Activated naive CD4-positive, alpha-beta T cell treated with anti-CD3 and anti-CD28 coated beads, Interleukin-2, amount 10 ng/mL, durations not matched to agents 7 days and 5 days (primary cell): ENCODE measurements at regions not wholly inside any gene's neighbourhood (a gene's known extent, or its start where the extent isn't known, plus 50 kb on each side); places are given as distances from the start of the nearest gene placed in this dataset.
"Not testable (repeated sequence)": the region's sequence is repeated elsewhere in the genome, so short reads cannot be mapped to it uniquely, and the experiment has no call there.

ENCODE experiments used
- CTCF ChIA-PET: fragments of 350-600 bp; sonication (Branson Sonifier 250); formaldehyde crosslinking; loops from one replicate; lab custom pipeline; 2021; ENCODE audit warnings: antibody characterized with exemption; lab: Charles Lee
- DNase-seq: peaks from one replicate; pipeline ENCODE4 v3.0.0-alpha.2; 2020
- H3K27ac Mint-ChIP-seq: one replicate; pipeline ENCODE4 v1.8.0; 2021; ENCODE audit warnings: mild to moderate bottlenecking, moderate library complexity, mixed read lengths
- H3K27me3 Mint-ChIP-seq: one replicate; pipeline ENCODE4 v1.8.0; 2021; ENCODE audit warnings: mild to moderate bottlenecking, mixed read lengths
- H3K36me3 Mint-ChIP-seq: one replicate; pipeline ENCODE4 v1.8.0; 2021; ENCODE audit warnings: mixed read lengths
- H3K4me1 Mint-ChIP-seq: one replicate; pipeline ENCODE4 v1.8.0; 2021; ENCODE audit warnings: mixed read lengths
- H3K4me3 Mint-ChIP-seq: one replicate; pipeline ENCODE4 v1.8.0; 2021; ENCODE audit warnings: mild to moderate bottlenecking, moderate library complexity, mixed read lengths
- H3K9me3 Mint-ChIP-seq: one replicate; pipeline ENCODE4 v1.8.0; 2021; ENCODE audit warnings: mixed read lengths

- CTCF ChIA-PET, result no interaction called here
- Mint-ChIP-seq H3K4me1 (no peaks in the 10 kb centered on the region), H3K4me3 (no peak overlapping the region), H3K9me3 (peaks cover 17% of the 10 kb centered on the region), H3K27me3 (no peaks in the 10 kb centered on the region), H3K36me3 (peaks cover 2% of the 10 kb centered on the region), H3K27ac (no peak overlapping the region)
- no peak for DNase-seq
Measured at GRCh38 chr14:43260056-43260455, 1247.0 kb downstream of the FSCB start.

DNA sequence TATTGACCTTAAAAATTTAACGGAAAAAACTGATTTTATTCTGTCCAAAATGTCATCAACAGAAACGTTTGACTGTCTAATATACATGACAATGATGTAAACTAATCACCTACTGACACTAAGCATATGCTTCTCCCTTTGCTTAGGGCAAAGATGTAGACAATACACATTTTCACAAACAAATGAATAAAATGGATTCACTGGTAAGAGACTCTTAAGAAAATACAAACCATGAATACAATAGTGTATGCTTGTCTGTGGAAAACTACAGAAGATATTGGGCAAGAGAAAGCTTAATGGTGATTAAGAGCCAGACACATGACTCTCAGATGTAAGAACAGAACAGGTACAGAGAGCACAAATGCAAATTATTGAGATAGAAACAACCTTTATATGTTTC is 1248.7 kb downstream of the FSCB start:
- Mint-ChIP-seq H3K4me3 (no peak overlapping the region), H3K27ac (no peak overlapping the region), H3K4me1 (no peaks in the 10 kb centered on the region), H3K9me3 (peaks cover 13% of the 10 kb centered on the region), H3K27me3 (no peaks in the 10 kb centered on the region), H3K36me3 (peaks cover 2% of the 10 kb centered on the region)
- CTCF ChIA-PET, result no interaction called here
- DNase-seq, result no peak

GRCh38 chr14:43256996-43257395 is 1250.1 kb downstream of the FSCB start:
- DNase-seq, H3K27ac Mint-ChIP-seq, H3K27me3 Mint-ChIP-seq, H3K36me3 Mint-ChIP-seq, H3K4me1 Mint-ChIP-seq, H3K4me3 Mint-ChIP-seq, CTCF ChIA-PET: not testable (repeated sequence)
- H3K9me3 Mint-ChIP-seq, result peaks cover 10% of the 10 kb centered on the region

DNA sequence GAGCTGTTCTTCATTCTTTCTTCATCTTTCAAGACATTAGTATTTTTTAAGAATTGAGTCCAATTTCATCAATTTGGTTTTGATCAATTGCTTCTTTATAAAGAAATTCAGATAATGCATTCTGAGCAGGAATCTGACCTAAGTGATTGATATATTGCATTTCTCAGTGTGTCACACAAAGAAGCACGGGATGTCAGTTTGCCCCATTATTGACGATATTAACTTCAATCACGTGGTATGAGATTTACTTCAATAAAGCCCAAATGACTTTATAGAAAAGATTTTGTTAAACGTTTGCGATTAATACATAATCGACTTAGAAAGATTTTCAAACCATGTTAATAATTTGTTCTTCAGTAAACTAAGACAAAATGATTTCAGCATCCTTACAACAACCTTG is 1254.2 kb downstream of the FSCB start:
- H3K27me3 Mint-ChIP-seq, result no peaks in the 10 kb centered on the region
- CTCF ChIA-PET, result no interaction called here
- H3K36me3 Mint-ChIP-seq, result no peaks in the 10 kb centered on the region
- DNase-seq, result no peak
- no peak overlapping the region for H3K27ac Mint-ChIP-seq
- no peaks in the 10 kb centered on the region for H3K4me1 Mint-ChIP-seq
- no peak overlapping the region for H3K4me3 Mint-ChIP-seq
- peaks cover 1% of the 10 kb centered on the region for H3K9me3 Mint-ChIP-seq

DNA sequence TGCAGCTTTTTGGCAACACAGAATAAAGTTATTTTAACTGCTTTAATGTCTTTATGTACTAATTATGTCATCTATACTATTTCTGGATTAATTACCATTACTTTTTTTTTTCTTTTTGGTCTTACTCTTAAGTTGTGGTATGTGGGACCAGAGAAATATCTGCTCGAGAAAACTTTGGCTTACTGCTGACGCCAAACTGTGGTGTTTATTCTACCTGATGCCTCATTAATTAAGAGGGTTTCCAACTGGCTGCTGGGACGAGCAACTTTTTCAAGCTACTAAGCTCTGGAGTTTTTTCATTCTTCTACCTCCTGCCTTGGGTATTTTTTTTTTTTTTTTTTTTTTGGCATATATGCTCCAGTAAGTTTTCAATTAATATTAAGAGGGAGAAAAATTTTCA is 1257.5 kb downstream of the FSCB start:
- no peak overlapping the region for H3K27ac Mint-ChIP-seq
- no peaks in the 10 kb centered on the region for H3K4me1 Mint-ChIP-seq
- H3K36me3 Mint-ChIP-seq, result no peaks in the 10 kb centered on the region
- no peak for DNase-seq
- H3K27me3 Mint-ChIP-seq, result no peaks in the 10 kb centered on the region
- CTCF ChIA-PET, result no interaction called here
- no peak overlapping the region for H3K4me3 Mint-ChIP-seq
- peaks cover 10% of the 10 kb centered on the region for H3K9me3 Mint-ChIP-seq

DNA sequence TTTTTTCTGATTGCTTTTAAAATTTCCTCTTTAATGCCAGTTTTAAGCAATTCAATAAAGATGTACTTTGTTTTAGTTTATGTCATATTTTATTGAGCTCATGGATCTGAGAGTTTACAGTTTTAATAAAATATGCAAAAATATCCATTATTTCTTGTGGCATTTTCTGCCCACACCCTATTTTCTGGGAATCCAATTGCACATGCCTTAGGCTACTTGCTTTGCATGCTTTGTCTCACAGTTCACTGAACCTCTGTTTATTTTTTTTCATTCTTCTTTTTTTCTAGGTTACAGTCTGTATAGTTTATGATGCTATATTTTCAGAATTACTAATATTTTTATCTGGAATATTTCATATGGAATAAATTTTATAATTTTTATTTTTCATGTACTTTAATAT is 1258.0 kb downstream of the FSCB start:
- Mint-ChIP-seq H3K4me3 (no peak overlapping the region), H3K4me1 (no peaks in the 10 kb centered on the region), H3K36me3 (no peaks in the 10 kb centered on the region), H3K9me3 (peaks cover 14% of the 10 kb centered on the region), H3K27ac (no peak overlapping the region), H3K27me3 (no peaks in the 10 kb centered on the region)
- CTCF ChIA-PET, result no interaction called here
- DNase-seq, result no peak

DNA sequence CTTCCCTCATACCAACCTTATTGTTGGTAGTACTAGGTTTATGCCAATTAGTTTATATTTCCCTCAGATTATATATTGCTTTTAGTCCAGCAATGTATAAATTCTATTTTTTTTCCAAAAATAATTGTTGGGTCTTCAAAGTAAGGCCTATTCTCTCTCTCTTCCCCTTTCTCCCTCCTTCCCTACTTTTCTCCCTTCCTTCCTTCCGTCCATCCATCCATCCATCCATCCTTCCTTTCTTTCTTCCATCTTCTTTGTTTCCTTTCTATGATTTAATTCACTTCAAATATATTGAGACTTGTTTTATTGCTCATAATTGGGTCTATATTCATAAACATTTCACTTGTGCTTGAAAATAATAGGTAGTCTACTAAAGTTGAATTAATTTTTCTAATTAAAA is 1259.2 kb downstream of the FSCB start:
- peaks cover 16% of the 10 kb centered on the region for H3K9me3 Mint-ChIP-seq
- H3K4me3 Mint-ChIP-seq, result no peak overlapping the region
- CTCF ChIA-PET, result no interaction called here
- no peaks in the 10 kb centered on the region for H3K36me3 Mint-ChIP-seq
- H3K27me3 Mint-ChIP-seq, result no peaks in the 10 kb centered on the region
- H3K27ac Mint-ChIP-seq, result no peak overlapping the region
- no peak for DNase-seq
- H3K4me1 Mint-ChIP-seq, result no peaks in the 10 kb centered on the region

DNA sequence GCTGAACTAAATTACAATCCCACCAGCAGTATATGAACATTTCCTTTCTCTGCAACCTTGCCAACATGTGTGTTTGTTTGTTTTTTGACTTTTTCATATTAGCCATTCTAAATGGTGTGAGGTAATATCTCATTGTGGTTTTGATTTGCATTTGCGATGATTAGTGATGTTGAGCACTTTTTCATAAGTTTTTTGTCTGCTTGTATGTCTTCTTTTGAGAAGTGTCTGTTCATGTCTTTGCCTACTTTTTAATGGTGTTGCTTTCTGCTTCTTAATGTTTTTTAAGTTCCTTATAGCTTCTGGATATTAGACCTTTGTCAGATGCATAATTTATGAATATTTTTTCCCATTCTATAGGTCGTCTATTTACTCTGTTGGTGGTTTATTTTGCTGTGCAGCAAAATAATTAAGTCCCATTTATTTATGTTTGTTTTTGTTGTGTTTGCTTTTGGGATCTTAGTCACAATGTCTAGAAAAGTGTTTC is 1262.9 kb downstream of the FSCB start:
- Mint-ChIP-seq H3K27me3 (no peaks in the 10 kb centered on the region), H3K36me3 (no peaks in the 10 kb centered on the region), H3K4me1 (no peaks in the 10 kb centered on the region), H3K27ac (no peak overlapping the region), H3K9me3 (peaks cover 18% of the 10 kb centered on the region), H3K4me3 (no peak overlapping the region)
- no peak for DNase-seq
- CTCF ChIA-PET, result no interaction called here

DNA sequence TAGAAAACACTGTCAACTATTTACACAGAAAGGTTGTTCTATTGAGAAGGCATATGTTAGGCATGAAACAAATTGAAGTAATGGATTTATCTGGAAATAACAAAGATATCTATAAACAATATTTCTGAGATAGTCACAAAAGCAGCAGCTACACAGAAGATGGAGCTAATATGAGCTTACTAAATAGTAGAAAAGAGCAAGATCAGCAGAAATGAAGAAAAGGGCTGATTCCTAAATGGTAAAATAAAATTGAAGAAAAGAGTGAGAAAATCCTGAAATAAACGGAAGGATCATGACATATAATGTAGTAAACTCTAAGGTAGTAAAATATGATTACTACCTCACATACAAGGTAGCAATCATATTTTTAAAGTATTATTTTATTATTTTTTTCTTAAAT is 1263.9 kb downstream of the FSCB start:
- CTCF ChIA-PET, result no interaction called here
- no peaks in the 10 kb centered on the region for H3K27me3 Mint-ChIP-seq
- no peak overlapping the region for H3K27ac Mint-ChIP-seq
- H3K4me3 Mint-ChIP-seq, result no peak overlapping the region
- H3K4me1 Mint-ChIP-seq, result no peaks in the 10 kb centered on the region
- peaks cover 20% of the 10 kb centered on the region for H3K9me3 Mint-ChIP-seq
- no peak for DNase-seq
- H3K36me3 Mint-ChIP-seq, result no peaks in the 10 kb centered on the region

- CTCF ChIA-PET, result no interaction called here
- Mint-ChIP-seq H3K4me1 (no peaks in the 10 kb centered on the region), H3K27me3 (no peaks in the 10 kb centered on the region), H3K27ac (no peak overlapping the region), H3K4me3 (no peak overlapping the region), H3K9me3 (peaks cover 11% of the 10 kb centered on the region), H3K36me3 (no peaks in the 10 kb centered on the region)
- no peak for DNase-seq
Measured at GRCh38 chr14:43232261-43232660, 1274.8 kb downstream of the FSCB start.

DNA sequence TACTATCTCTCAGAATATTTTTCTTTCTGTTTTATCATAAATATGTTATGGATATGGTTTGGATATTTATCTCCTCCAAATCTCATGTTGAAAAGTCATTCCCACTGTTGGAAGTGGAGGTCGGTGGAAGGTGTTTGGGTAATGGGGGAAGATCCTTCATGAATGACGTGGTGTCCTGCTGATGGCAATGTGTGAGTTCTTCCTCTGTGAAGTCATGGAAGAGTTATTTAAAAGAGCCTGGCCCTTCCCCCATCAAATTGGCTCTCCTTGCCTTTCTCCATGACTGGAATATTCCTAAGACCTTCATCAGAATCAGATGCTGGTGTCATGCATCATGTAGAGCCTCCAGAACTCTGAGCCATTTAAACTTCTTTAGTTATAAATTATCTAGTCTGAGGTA is 1291.6 kb downstream of the FSCB start:
- CTCF ChIA-PET, result no interaction called here
- no peaks in the 10 kb centered on the region for H3K27me3 Mint-ChIP-seq

DNA sequence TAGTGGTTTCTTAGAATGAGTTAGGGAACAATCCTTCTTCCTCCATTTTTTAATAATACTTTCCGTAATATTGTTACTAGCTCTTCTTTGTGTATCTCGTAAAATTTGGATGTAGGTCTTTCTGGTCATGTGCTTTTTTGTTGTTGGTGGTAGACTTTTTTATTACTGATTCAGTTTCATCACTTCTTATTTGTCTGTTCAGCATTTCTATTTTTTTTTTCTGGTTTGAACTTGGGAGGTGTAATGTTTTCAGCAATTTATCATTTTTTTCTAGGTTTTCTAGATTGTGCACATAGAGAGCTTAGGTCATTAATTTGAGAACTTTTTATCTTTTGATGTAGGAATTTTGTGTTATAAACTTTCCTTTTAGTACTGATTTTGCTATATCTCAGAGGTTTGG is 1299.9 kb downstream of the FSCB start:
- CTCF ChIA-PET, result no interaction called here
- Mint-ChIP-seq H3K27ac (no peak overlapping the region), H3K4me1 (no peaks in the 10 kb centered on the region)

More for the DNA sequence above, 1291.6 kb downstream of the FSCB start:
- no peaks in the 10 kb centered on the region for H3K36me3 Mint-ChIP-seq
- peaks cover 2% of the 10 kb centered on the region for H3K9me3 Mint-ChIP-seq
- DNase-seq, result no peak
- H3K4me1 Mint-ChIP-seq, result no peaks in the 10 kb centered on the region
- H3K4me3 Mint-ChIP-seq, result no peak overlapping the region
- no peak overlapping the region for H3K27ac Mint-ChIP-seq

GRCh38 chr14:43204816-43205215 is 1302.3 kb downstream of the FSCB start:
- CTCF ChIA-PET, result no interaction called here
- Mint-ChIP-seq H3K36me3 (no peaks in the 10 kb centered on the region), H3K4me3 (no peak overlapping the region), H3K9me3 (peaks cover 2% of the 10 kb centered on the region), H3K27ac (no peak overlapping the region), H3K27me3 (no peaks in the 10 kb centered on the region), H3K4me1 (no peaks in the 10 kb centered on the region)
- DNase-seq, result no peak

More for the DNA sequence above, 1299.9 kb downstream of the FSCB start:
- H3K36me3 Mint-ChIP-seq, result no peaks in the 10 kb centered on the region
- DNase-seq, result no peak
- H3K27me3 Mint-ChIP-seq, result no peaks in the 10 kb centered on the region
- H3K9me3 Mint-ChIP-seq, result peaks cover 2% of the 10 kb centered on the region
- H3K4me3 Mint-ChIP-seq, result no peak overlapping the region

DNA sequence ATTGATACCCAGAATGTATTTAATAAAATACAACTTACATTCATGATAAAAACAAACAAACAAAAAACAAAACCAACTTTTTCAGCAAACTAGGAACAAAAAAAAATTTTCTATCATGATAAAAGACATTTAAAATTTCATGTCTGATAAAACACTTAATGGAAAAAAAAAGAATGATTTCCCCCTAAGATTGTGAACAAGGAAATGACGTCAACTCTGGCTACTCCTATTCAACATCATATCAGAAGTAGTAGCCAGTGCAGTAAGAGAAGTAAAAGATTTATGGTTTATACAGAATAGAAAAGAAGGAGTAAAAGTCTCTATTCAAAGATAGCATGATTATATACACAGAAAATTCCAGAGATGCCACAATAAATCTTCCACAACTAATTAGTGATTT is 1306.6 kb downstream of the FSCB start:
- Mint-ChIP-seq H3K4me1 (no peaks in the 10 kb centered on the region), H3K27me3 (no peaks in the 10 kb centered on the region), H3K27ac (no peak overlapping the region), H3K9me3 (peaks cover 2% of the 10 kb centered on the region), H3K36me3 (no peaks in the 10 kb centered on the region), H3K4me3 (no peak overlapping the region)
- no peak for DNase-seq
- CTCF ChIA-PET, result no interaction called here

GRCh38 chr14:43198465-43198864 is 1308.6 kb downstream of the FSCB start:
- no peaks in the 10 kb centered on the region for H3K36me3 Mint-ChIP-seq
- CTCF ChIA-PET, result no interaction called here
- no peaks in the 10 kb centered on the region for H3K9me3 Mint-ChIP-seq
- no peaks in the 10 kb centered on the region for H3K4me1 Mint-ChIP-seq
- no peak overlapping the region for H3K4me3 Mint-ChIP-seq
- H3K27me3 Mint-ChIP-seq, result no peaks in the 10 kb centered on the region
- H3K27ac Mint-ChIP-seq, result no peak overlapping the region
- DNase-seq, result no peak

DNA sequence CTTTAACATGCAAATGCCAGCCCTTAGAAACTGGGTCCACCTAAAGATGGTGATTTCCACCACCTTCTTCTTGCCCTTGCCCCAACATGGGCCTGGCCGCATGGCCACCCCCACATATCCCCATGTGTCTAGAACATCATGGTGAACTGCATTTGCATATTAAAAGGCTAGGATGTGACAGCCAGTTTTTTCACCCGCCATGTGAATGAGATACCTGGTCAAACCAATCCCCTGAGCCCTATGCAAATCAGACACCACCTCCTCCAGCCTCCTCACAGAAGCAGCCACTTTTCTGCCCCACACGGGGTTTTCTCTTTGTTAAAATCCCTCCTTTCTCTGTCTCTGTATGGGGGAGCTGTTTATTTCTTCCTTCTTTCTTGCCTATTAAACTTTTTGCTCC is 1322.5 kb downstream of the FSCB start:
- CTCF ChIA-PET, result no interaction called here
- Mint-ChIP-seq H3K4me1 (no peaks in the 10 kb centered on the region), H3K9me3 (peaks cover 9% of the 10 kb centered on the region), H3K36me3 (no peaks in the 10 kb centered on the region), H3K4me3 (no peak overlapping the region), H3K27me3 (no peaks in the 10 kb centered on the region), H3K27ac (no peak overlapping the region)
- DNase-seq, result no peak
